ENCODE measurements at regions not wholly inside any gene's neighbourhood (a gene's known extent, or its start where the extent isn't known, plus 50 kb on each side); places are given as distances from the start of the nearest gene placed in this dataset.
"Not testable (repeated sequence)": the region's sequence is repeated elsewhere in the genome, so short reads cannot be mapped to it uniquely, and the experiment has no call there.

GRCh38 chr6:130715058-130715457, 112.1 kb upstream of the SMLR1 start:
- DNase-seq (ENCODE audit: low read depth) = no peak

DNA sequence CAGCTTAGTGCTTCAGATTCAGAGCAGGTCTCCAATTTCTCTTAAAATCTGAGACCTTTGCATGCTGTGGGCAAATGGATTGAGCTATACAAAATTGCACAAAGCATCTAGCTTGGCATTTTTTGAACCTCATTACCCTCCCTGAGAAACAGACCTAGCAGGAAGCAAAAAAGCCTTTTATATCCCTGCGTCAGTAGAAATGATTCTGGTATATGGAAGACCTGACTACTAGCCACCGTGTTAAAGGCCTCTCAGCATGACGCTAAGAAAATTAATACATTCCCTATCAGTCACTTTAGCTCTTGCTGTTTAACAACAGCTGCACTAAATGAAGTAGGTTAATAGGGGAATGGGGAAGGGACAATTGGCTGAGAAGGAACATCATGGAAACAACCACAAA, 110.7 kb upstream of the SMLR1 start:
- DNase-seq (ENCODE audit: low read depth) = no peak

- no peak for DNase-seq (ENCODE audit: low read depth)
Observed at GRCh38 chr6:130717657-130718056, 109.5 kb upstream of the SMLR1 start.

DNA sequence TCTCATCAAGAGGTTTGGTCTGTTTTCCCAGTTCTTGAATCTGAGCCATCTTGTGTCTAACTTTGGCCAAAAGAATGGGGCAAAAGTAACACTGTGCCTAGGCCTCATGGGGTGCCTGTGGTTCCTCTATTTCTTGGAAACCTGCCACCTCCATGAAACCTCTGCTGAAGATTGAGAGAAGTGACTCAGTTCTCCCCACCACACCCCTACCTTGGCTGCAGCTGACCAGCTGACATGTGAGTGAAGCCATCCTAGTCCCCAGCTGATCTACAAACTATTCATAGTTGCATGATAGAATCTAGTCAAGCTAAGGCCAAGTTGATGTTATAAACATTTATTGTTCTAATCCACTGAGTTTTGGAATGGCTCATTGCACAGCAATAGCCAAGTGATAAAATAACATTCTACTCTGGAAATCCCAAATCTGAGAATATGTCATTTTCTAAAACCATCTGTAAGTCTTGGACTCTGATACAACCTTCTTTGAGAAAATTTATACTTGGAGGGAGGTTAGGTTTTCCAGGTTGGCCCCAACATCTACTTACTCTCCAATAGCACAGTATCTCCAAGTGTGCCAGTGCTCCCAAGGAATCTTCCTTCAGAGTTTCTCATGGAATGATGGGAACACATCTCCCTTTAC, 107.0 kb upstream of the SMLR1 start:
- DNase-seq (ENCODE audit: low read depth) = no peak

DNA sequence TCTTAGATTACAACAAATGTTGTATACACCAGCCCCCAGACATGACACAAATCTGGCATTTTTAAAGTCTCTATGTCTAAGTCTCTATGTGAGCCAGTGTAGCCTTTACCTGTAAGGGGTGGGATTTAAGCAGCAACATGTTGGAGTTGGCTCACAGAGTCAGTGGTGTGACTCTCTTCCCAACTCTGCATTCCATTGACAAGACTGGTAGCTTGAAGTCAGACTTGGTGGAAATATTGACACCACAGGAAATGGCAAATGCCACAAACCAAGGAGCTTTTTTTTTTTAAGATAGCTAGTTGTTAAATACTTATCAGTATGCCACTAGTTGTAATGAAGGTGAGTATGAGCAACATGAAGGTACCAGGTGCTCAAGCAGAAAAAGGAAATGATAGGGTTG, 103.1 kb upstream of the SMLR1 start:
- no peak for DNase-seq (ENCODE audit: low read depth)

DNA sequence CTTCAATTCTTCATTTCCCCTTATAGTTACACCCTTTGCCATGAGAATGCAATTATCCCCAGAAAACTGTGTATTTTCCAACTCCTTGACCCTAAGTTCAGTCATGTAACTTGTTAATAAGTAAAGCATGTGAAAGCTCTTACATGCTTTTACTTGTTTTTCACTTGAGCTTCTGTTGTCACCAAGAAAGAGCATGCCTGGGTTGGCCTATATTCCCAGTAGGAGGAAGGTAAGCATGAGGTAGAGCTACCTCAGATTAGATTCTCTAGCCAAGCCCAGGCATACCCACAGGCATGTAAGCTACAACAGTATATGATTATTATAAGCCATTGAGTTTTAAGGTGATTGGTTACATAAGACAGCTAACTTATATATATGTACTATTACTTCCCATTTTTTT, 101.7 kb upstream of the SMLR1 start:
- no peak for DNase-seq (ENCODE audit: low read depth)

DNA sequence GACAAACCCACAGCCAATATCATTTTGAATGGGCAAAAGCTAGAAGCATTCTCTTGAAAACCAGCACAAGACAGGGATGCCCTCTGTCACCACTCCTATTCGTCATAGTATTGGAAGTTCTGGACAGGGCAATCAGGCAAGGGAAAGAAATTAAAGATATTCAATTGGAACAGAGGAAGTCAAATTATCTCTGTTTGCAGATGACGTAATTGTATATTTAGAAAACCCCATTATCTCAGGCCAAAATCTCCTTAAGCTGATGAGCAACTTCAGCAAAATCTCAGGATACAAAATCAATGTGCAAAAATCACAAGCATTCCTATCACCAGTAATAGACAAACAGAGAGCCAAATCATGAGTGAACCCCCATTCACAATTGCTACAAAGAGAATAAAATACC, 99.1 kb upstream of the SMLR1 start:
- not testable (repeated sequence) for DNase-seq (ENCODE audit: low read depth)

- DNase-seq (ENCODE audit: low read depth) = no peak
Observed at GRCh38 chr6:130730600-130730999, 96.6 kb upstream of the SMLR1 start.

GRCh38 chr6:130734161-130734560, 93.0 kb upstream of the SMLR1 start:
- no peak for DNase-seq (ENCODE audit: low read depth)

DNA sequence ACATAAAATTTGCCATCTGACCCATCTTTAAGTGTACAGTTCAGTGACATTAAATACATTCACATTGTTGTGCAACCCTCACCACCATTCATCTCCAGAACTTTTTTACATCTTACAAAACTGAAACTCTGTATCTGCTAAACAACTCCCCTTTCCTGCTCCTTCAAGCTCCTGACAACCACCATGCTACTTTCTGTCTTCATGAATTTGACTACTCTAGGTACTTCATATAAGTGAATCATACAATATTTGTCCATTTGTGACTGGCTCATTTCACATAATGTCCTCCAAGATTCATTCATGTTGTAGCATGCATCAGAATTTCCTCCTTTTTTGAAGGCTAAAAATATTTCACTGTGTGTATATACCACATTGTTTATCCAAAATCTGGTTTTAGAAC, 86.9 kb upstream of the SMLR1 start:
- DNase-seq (ENCODE audit: low read depth) = no peak

DNA sequence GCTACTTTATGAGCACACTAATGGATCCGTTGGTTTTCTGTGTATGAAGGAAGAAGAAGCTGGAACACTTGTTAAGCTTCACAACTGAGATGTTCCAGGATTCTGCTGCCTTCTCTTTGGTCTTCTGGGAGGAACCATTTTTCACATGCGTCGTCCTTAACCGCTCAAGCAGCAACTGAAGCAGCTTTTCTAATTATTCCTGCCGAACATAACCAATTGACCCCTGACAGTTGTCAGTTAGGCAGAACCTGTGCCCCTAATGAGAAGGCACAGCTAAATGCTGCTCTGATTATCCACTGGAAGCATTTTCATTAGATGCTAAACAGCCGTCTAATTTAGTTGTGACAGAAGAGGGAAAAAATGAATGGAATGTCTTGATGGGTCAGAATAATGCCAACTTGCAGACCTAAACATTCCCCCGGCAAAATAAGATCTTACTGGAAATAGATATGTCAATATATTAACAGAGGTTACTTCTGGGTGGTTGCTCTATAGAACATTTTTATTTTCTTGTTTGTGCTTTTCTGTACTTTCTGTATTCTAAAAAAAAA, 85.0 kb upstream of the SMLR1 start:
- no peak for DNase-seq (ENCODE audit: low read depth)

DNA sequence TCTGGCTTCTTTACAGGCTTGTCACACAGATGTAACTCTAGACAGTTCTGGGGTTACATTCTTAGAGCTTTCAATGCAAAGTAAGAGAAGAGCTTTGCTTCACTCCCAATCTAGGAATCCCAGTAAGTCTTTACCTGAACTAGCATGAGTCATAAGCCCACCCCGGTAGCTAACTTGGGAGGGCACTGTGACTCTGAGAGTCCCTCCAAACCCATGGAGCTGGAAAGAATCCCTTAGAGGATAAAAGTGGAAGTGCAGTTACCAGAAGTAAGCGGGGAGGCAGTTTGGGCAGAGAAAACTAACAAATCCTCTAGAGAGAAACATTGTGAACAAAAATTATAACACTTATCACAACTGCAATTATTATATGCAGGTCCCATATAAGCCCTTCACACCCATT, 84.0 kb upstream of the SMLR1 start:
- DNase-seq (ENCODE audit: low read depth) = no peak

- no peak for DNase-seq (ENCODE audit: low read depth)
Observed at GRCh38 chr6:130744576-130745366, 82.4 kb upstream of the SMLR1 start.

DNA sequence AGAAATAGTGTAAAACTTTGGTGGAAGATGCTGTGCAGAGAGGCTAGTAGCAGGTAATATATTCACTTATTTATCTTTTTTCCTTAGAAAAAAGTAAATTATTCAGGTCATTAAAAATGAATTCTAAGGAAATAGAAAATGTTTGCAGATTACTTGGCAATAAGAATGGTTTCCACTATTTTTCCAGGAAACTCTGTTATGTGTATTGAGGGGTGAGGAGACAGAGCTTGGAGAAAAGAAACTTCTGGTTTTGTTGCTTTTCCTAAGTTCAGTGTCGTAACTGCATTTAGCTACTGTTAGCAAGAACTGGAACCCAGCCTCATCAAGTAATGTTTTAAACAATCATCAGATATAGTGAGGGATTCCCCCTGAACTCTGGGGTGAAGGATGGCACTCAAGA, 79.2 kb upstream of the SMLR1 start:
- DNase-seq (ENCODE audit: low read depth) = no peak

DNA sequence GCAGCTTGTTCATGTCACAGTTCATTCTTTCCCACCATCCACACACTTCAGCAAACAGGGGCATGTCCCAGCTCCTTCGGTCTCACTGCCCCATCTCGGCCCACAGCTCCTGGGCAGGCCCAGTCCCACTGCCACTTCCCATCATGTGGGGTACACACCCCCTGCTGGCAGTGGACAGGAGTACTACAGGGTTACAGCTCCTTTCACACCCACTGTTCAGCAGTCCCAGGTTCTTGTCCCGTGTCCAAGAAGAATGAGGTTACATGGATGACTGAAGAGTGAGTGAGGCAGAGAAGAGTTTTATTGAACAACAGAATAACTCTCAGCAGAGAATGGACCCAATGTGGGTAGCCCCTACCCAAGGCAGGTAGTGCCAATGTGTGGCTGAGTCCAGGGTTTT, 77.8 kb upstream of the SMLR1 start:
- DNase-seq (ENCODE audit: low read depth) = no peak

DNA sequence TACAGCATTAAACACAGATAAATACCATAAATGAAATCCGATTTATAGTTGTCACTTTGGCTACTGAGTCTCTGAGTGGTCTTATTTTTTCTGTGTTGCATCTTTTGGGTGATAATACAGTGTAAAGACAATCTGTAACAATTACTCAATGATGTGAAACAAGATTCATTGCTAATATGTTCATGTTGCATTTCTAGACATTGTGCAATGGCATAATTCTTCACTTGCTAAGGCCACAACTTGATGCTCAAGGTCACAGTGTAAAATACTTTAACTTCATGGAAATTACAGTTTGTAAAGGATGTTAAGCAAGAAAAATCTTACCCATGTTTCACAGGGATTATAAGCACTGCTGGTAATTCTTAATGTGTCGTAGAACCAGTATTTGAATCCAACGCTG, 74.9 kb upstream of the SMLR1 start:
- no peak for DNase-seq (ENCODE audit: low read depth)

DNA sequence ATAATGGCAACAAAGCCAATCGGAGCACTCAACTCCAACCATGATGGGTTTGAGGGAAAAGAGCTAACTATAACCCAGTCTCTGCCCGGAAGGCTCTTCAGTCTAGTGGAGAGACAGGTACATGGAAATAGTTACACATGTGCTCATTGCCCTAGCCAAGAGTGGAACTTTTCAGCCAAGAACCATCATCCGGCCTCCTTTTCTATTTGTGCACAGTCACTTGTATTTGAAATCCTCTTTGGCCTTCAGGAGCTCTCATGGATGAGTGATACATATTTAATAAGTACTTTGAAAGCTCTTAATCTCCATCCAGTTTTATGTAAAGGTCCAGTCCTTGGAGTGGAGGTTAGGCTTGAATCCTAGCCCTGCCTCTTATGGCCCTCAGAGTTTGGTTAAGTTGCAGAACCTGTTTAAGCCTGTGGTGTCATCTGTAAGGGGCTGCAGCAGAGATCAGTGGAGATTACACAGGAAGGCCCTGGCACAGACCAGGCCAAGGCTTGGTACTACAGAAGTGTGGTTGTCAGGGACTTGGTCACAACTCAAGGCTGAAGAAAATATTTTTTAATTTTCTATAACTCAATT, 72.3 kb upstream of the SMLR1 start:
- no peak for DNase-seq (ENCODE audit: low read depth)

GRCh38 chr6:130755368-130756034, 71.7 kb upstream of the SMLR1 start:
- DNase-seq (ENCODE audit: low read depth) = no peak

DNA sequence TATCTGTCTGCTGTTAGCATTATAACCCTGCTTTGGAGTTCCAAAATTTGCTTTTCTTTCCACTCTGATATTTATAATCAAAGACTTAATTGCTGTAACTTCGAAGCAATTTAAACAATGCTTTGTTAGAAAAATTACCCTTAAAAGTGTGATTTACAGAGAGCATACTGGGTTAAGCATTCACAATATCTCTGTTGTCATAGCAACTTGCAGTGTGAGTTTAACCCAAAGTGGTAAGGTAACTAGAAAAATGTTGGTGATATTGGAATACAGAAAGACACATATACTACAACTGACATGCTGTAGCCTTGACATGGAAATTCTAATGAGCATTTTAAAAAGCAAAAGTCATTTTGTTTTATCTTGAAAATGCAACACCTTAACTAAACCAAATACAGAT, 70.4 kb upstream of the SMLR1 start:
- no peak for DNase-seq (ENCODE audit: low read depth)

DNA sequence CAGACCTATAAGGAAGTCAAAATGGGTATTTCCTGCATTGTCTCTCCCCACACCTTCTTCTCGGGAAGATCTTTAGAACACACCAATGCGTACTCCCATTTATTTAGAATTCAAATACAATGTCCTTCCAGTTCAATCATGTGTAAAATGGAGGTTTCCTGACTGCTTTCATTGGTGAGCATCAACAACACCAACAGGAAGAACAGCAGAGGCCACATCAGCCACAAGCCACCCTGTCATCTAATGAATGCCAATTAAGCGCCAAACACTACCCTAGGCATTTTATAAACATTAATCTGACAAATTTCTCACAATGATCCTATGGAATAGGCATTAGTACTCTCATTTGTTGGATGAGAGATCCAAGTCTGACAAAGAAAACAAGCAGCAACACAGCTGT, 68.4 kb upstream of the SMLR1 start:
- no peak for DNase-seq (ENCODE audit: low read depth)

- no peak for DNase-seq (ENCODE audit: low read depth)
Observed at GRCh38 chr6:130760006-130760405, 67.2 kb upstream of the SMLR1 start.

- DNase-seq (ENCODE audit: low read depth) = no peak
Observed at GRCh38 chr6:130761286-130761685, 65.9 kb upstream of the SMLR1 start.

All from CMK (cell line).